GM18508 (cell line): ENCODE measurements at regions not wholly inside any gene's neighbourhood (a gene's known extent, or its start where the extent isn't known, plus 50 kb on each side); places are given as distances from the start of the nearest gene placed in this dataset.
"Not testable (repeated sequence)": the region's sequence is repeated elsewhere in the genome, so short reads cannot be mapped to it uniquely, and the experiment has no call there.

ENCODE experiments used
- ATAC-seq: cut with Tn5 transposase; IDR thresholded peaks from one replicate; pipeline ENCODE4 v1.9.1; 2021; ENCODE audit warnings: moderate number of reproducible peaks; ENCODE audit not compliant: insufficient read depth, unreplicated experiment

DNA sequence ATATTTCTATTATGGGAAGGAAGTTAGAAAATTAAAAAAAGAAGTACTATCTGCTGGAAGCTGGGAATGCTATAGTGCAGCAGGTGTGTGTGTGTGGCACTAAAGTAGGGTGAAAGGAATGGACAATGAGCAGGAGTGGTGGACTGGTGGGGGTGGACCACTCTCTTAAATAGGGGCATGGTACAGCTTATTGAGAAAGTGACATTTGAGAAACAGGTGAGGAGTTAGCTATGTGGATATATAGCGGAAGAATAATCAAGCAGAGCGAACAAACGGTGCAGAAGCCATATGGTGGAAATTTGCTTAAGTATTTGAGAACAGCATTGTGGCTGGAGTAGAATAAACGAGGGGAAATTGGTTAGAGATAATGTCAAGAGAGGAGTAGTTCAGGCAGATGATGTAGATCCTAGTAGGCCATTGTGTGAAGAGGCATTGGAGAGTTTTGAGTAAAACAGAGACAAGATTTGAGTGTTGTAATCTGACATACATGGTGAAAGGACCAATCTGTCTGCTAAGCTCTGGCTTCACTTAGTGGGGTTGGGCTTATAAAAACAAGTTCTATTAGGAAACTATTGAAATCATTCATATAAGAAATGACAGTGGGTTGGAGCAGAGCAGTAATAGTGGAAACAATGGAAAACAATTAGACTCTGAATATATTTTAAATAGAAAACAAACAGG, 149.2 kb upstream of the SYT10 start:
- peak; percentile 3 for ATAC-seq

GRCh38 chr12:33589576-33590114, 150.0 kb upstream of the SYT10 start:
- no peak for ATAC-seq

- ATAC-seq: no peak
Observed at GRCh38 chr12:33593753-33594152, 154.1 kb upstream of the SYT10 start.

DNA sequence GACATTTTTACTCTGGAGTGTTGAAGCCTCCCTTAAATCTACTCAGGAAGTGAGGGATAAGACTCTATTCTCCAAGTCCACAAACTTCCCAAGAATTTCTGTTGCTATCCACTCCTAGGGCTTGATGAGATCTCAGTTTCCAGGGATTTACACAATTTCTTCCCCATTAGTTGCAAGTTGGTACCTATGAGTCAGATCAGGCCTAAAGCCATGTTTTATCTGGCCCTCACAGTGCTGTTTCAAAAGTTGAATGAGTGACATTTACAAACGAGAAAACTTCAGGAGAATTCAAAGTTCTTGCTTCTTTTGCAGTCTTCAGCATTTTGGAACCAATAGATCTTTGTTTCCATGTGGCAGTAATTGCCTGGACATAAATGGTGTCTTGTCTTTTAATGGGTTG, 156.4 kb upstream of the SYT10 start:
- ATAC-seq: no peak

GRCh38 chr12:33596814-33597213, 157.2 kb upstream of the SYT10 start:
- ATAC-seq: no peak

DNA sequence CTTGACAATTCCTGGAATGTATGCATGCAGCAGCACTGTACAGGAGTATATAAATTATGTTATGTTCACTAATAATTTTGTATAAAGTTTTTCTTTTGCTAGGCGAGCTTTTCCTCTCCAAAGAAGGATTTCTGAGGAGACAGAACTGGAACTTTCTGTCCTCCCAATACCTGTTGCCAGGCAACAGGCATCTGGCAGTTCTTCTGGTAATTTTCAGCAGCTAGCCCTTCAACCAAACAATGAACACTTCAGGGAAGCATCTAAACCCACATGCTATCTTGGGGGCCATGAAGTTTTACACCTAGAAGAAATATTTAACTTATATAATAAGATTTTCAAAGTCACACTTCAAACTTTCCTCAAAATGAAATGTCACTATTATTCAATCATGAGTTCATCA, 162.9 kb upstream of the SYT10 start:
- no peak for ATAC-seq

DNA sequence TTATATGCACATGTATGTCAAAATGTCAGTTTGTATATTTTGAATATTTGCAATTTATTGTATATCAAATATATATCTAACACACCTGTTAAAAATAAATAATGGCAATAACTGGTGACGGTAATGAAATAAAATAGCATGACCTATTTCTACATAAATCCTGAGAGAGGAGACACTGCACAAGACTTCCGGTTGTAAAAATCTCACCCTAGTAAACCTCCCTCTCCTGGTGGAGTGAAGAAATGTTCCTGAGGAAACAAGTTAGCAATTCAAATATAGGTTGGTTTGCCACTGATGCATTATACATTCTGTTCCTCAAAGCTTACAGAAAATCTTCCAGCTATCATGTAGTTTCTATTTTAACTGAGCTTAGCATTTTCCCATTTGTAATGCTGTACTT, 166.1 kb upstream of the SYT10 start:
- ATAC-seq: no peak

DNA sequence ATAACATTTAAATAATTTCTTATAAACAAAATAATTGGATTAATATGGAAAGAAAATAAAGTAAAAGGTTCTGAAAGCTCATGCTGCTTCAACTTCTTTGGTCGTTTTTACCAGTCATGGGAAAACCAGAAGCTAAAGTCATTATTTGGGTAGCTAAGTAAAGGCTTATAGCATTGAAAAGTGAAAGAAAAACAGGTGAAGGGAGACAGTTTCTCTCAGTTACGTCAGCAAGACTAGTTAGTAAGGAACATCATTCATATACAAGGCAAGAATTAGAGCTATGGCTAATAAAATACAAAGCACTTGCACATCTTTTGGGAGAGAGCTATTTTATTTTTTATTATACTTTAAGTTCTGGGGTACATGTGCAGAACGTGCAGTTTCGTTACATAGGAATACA, 170.3 kb upstream of the SYT10 start:
- no peak for ATAC-seq

- no peak for ATAC-seq
Observed at GRCh38 chr12:33614630-33615029, 175.0 kb upstream of the SYT10 start.

DNA sequence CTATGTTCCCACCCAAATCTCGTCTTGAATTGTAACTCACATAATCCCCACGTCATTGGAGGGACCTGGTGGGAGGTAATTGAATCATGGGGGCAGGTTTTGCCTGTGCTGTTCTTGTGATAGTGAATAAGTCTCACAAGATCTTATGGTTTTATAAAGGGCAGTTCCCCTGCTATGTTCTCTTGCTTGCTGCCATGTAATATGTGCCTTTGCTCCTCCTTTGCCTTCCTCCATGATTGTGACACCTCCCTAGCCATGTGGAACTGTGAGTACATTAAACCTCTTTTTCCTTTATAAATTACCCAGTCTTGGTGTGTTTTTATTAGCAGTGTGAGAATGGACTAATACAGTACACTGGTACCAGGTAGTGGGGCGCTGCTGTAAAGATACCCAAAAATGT, 177.6 kb upstream of the SYT10 start:
- ATAC-seq: no peak

- ATAC-seq: no peak
Observed at GRCh38 chr12:33628087-33628486, 188.5 kb upstream of the SYT10 start.

GRCh38 chr12:33634544-33634943, 194.9 kb upstream of the SYT10 start:
- ATAC-seq: no peak

- not testable (repeated sequence) for ATAC-seq
Observed at GRCh38 chr12:33636930-33637329, 197.3 kb upstream of the SYT10 start.

GRCh38 chr12:33639975-33640374, 200.4 kb upstream of the SYT10 start:
- no peak for ATAC-seq

GRCh38 chr12:33649992-33650391, 210.4 kb upstream of the SYT10 start:
- no peak for ATAC-seq

DNA sequence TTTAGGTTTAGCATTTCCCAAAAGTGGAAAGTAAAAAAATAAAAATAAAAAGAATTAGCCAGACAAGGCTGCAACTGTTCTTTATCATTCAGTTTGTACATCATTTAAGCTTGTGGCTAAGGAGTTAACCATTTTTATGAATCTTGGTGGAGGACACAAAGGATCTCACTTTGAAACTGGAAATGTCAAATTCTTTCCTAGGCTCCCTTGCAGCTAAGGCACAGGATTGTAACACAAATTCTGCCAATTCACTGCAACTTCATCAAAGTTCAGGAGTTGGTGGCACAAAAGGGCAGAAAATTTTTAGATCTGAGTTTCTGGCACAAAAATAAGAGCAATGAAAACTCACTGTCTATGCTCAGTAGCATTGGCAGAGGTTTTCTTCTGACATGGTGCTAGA, 211.2 kb upstream of the SYT10 start:
- ATAC-seq: no peak

GRCh38 chr12:33653362-33653761, 213.7 kb upstream of the SYT10 start:
- ATAC-seq: no peak

- no peak for ATAC-seq
Observed at GRCh38 chr12:33654313-33654712, 214.7 kb upstream of the SYT10 start.

DNA sequence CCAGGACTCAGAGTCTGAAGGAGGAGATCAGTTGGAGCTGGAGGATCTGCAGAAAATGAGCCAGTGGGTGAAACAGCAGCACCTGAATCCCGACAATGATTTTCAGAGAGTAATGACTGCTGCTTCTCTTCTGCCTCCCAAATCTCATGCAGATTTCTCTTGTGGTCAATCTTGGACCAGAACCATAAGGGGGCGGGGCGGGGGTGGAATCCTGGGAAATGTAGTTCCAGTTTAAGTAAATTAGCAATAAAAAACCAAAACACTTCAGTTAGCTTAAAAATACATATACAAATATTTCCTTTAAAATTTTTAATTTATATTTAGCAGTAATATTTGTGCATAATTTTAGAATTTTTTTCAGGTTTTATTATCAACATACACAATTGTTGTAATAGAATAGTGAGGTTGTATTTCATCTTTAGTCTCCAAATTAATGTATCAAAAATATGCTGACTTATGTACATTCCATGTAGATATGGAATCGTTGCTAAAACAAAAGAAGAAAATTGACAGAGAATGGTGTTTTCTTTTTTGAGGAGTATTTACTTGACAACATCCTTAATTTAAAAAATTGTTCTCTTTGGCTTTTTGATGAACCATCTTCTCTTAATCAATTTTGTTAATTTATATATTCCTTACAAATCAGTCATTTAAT, 223.5 kb upstream of the SYT10 start:
- no peak for ATAC-seq

DNA sequence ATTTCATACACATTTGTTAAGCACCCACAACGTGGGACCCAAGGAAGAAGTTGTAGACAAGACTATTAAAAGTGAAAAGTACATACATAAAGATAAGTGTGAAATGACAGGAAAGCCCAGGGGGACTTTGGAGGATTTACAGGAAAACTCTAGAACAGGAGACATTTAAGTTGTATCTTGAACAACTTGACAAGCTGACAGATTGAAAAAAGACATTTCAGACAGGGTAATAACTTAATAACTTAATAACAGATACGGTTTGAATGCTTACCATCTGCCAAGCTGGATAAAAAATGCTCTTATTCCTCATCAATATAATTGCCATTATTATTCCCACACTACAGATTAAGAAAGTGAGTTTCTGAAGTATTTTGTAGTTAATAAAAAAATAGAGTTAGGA, 229.7 kb upstream of the SYT10 start:
- no peak for ATAC-seq

GRCh38 chr12:33670284-33670683, 230.7 kb upstream of the SYT10 start:
- no peak for ATAC-seq

GRCh38 chr12:33671676-33672075, 232.1 kb upstream of the SYT10 start:
- no peak for ATAC-seq
